Stomach (tissue), 8 donors: ENCODE measurements at regions not wholly inside any gene's neighbourhood (a gene's known extent, or its start where the extent isn't known, plus 50 kb on each side); places are given as distances from the start of the nearest gene placed in this dataset.

Experiments used
- DNase-seq, 2 donors: peaks; one replicate each; pipeline versions ENCODE4 v3.0.0 to v3.0.0-alpha.2; 2013 to 2019
- H3K27ac ChIP-seq, 5 donors: fragments of 200-600 bp in 4 of 5; sonication (generic) in 4 of 5; one replicate each; pipeline ENCODE4 v1.5.1; 2013 to 2019; ENCODE audit warnings: mild to moderate bottlenecking in 1 of 5, moderate library complexity in 1 of 5
- H3K27me3 ChIP-seq, 3 donors: fragments of 200-600 bp; sonication (generic); one replicate each; pipeline ENCODE4 v1.5.1; 2017 to 2019; ENCODE audit warnings: mixed run types in 1 of 3
- H3K36me3 ChIP-seq, 4 donors: fragments of 200-600 bp; sonication (generic); 1 replicate in 3 of 4; 2 replicates in 1 of 4; pipeline ENCODE4 v1.5.1; 2016 to 2019
- H3K4me1 ChIP-seq, 4 donors: fragments of 200-600 bp; sonication (generic); one replicate each; pipeline ENCODE4 v1.5.1; 2016 to 2019
- H3K4me3 ChIP-seq, 4 donors: fragments of 200-600 bp; sonication (generic) in 3 of 4; one replicate each; pipeline ENCODE4 v1.5.1; 2016 to 2019; ENCODE audit warnings: mild to moderate bottlenecking in 1 of 4
- H3K9me3 ChIP-seq, 4 donors: fragments of 200-600 bp; sonication (generic); one replicate each; pipeline ENCODE4 v1.5.1; 2016 to 2019
- EP300 ChIP-seq: sonication (generic); formaldehyde crosslinking; IDR thresholded peaks from one replicate; pipeline ENCODE4 v1.6.1; 2017; ENCODE audit warnings: antibody characterized with exemption
- POLR2A ChIP-seq, 4 donors: fragments of 450-650 bp; IDR thresholded peaks; one replicate each; pipeline ENCODE4 v1.6.1; 2016; ENCODE audit warnings: antibody characterized with exemption in 4 of 4, control low read depth in 2 of 4, mild to moderate bottlenecking in 1 of 4, moderate library complexity in 1 of 4
- POLR2AphosphoS5 ChIP-seq, 3 donors: sonication (generic); formaldehyde crosslinking; IDR thresholded peaks; one replicate each; pipeline ENCODE4 v1.6.1; 2016; ENCODE audit warnings: antibody characterized with exemption in 3 of 3
- WGBS, 5 donors: extraction: QIAGEN DNeasy Blood & Tissue Kit in 3 of 5; methylation state at CpG; one replicate each; pipeline versions ENCODE4 v1.1.5 to v1.1.7; 2013 to 2018; 5-methylcytosine and 5-hydroxymethylcytosine counted together
- intact Hi-C: fragments of 100-400 bp; cut with DNase I; formaldehyde crosslinking; loops from one replicate; pipeline ENCODE4 v1.15.1; 2023; ENCODE audit warnings: low total_unique reads
- TF ChIP-seq, protein P1 (sequence below), 7 experiments: fragments of 450-650 bp in 4 of 7; fragments of 200-600 bp in 3 of 7; sonication (generic) in 3 of 7; IDR thresholded peaks; one replicate each; pipeline ENCODE4 v1.5.1; 2016 to 2019; ENCODE audit warnings: antibody characterized with exemption in 7 of 7, control low read depth in 2 of 7, mild to moderate bottlenecking in 1 of 7
- donor health status: healthy with polysubstance abuse.
- donor health status: Bipolar disorder and iron deficiency.
- donor health status: healthy.

- Histone ChIP-seq H3K36me3 (no peaks in the 10 kb centered on the region), H3K4me1 (no peaks in the 10 kb centered on the region), H3K27me3 (no peaks in the 10 kb centered on the region), H3K4me3 (no peak overlapping the region), H3K27ac (no peak overlapping the region), H3K9me3 (no peaks in the 10 kb centered on the region)
- TF ChIP-seq, protein P1, sequence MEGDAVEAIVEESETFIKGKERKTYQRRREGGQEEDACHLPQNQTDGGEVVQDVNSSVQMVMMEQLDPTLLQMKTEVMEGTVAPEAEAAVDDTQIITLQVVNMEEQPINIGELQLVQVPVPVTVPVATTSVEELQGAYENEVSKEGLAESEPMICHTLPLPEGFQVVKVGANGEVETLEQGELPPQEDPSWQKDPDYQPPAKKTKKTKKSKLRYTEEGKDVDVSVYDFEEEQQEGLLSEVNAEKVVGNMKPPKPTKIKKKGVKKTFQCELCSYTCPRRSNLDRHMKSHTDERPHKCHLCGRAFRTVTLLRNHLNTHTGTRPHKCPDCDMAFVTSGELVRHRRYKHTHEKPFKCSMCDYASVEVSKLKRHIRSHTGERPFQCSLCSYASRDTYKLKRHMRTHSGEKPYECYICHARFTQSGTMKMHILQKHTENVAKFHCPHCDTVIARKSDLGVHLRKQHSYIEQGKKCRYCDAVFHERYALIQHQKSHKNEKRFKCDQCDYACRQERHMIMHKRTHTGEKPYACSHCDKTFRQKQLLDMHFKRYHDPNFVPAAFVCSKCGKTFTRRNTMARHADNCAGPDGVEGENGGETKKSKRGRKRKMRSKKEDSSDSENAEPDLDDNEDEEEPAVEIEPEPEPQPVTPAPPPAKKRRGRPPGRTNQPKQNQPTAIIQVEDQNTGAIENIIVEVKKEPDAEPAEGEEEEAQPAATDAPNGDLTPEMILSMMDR (IDR thresholded peaks at IDR 0.05): no peak
- TF ChIP-seq POLR2AphosphoS5 (IDR thresholded peaks at IDR 0.05) (no peak), EP300 (no peak), POLR2A (IDR thresholded peaks at IDR 0.05) (no peak)
- DNase-seq: no peak
- intact Hi-C loops: no loop called here
- 59 to 77% (median 76%) methylated on average over 10 of the region's 10 CpGs for WGBS, 5 donors
These were observed 411.2 kb upstream of the TBX3 start for GRCh38 chr12:115095073-115095748.

DNA sequence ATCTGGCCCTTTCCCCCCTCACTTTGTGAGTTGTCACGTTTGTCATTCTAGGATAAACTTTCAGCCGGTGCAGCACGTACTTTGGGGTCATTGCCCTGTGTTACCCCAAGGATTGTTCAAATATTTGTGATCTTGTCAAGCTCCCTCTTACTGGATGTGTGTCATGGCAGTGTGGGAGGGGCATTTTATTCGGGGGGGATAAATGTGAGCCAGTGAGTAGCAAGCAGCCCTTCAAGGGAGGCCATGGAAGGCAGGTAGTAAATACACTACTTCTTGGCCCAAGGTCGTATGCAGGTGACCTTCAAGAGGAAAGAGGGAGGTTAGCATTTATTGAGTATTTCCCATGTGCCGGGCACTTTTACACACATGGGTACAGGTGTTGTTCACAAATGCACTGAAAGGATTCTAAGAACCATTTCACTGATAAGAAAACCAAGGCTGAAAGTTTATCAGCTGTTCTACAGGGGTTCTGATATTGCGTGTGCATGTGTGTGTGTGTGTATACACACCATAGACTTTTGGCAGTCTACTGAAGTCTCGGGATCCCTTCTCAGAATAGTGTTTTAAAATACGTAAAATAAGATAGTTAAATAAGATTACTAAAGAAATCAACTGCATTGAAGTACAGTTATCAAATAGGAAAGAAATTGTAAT is 410.3 kb upstream of the TBX3 start:
- Histone ChIP-seq H3K4me1 (no peaks in the 10 kb centered on the region), H3K27me3 (no peaks in the 10 kb centered on the region), H3K36me3 (no peaks in the 10 kb centered on the region), H3K9me3 (no peaks in the 10 kb centered on the region), H3K4me3 (no peak overlapping the region), H3K27ac (no peak overlapping the region)
- TF ChIP-seq EP300 (no peak), POLR2A (IDR thresholded peaks at IDR 0.05) (no peak), POLR2AphosphoS5 (IDR thresholded peaks at IDR 0.05) (no peak)
- TF ChIP-seq, protein P1 (IDR thresholded peaks at IDR 0.05): no peak
- DNase-seq: peak in 1 of 2 donors; percentile 19
- whole genome bisulfite sequencing, 5 donors: 20 to 41% (median 40%) methylated on average over 9 of the region's 9 CpGs
- intact Hi-C loops: no loop called here

- TF ChIP-seq POLR2AphosphoS5 (IDR thresholded peaks at IDR 0.05) (no peak), POLR2A (IDR thresholded peaks at IDR 0.05) (no peak), EP300 (no peak)
- TF ChIP-seq, protein P1 (IDR thresholded peaks at IDR 0.05): no peak
- intact Hi-C loops: no loop called here
- Histone ChIP-seq H3K4me1 (no peaks in the 10 kb centered on the region), H3K9me3 (no peaks in the 10 kb centered on the region), H3K27me3 (no peaks in the 10 kb centered on the region), H3K27ac (no peak overlapping the region), H3K4me3 (no peak overlapping the region), H3K36me3 (no peaks in the 10 kb centered on the region)
- DNase-seq: no peak
- 83 to 92% (median 85%) methylated on average over 1 of the region's 1 CpG for WGBS, 5 donors
These were observed 409.3 kb upstream of the TBX3 start for GRCh38 chr12:115093261-115093660.

- intact Hi-C loops: no loop called here
- no peak overlapping the region for H3K4me3 ChIP-seq
- H3K9me3 ChIP-seq: no peaks in the 10 kb centered on the region
- TF ChIP-seq POLR2AphosphoS5 (IDR thresholded peaks at IDR 0.05) (no peak), EP300 (no peak), POLR2A (IDR thresholded peaks at IDR 0.05) (no peak)
- TF ChIP-seq, protein P1 (IDR thresholded peaks at IDR 0.05): no peak
- 81 to 92% (median 83%) methylated on average over 4 of the region's 4 CpGs for WGBS, 5 donors
- no peaks in the 10 kb centered on the region for H3K4me1 ChIP-seq
- no peaks in the 10 kb centered on the region for H3K27me3 ChIP-seq
- no peak for DNase-seq
- H3K27ac ChIP-seq: no peak overlapping the region
- H3K36me3 ChIP-seq: no peaks in the 10 kb centered on the region
These were observed 406.8 kb upstream of the TBX3 start for GRCh38 chr12:115090783-115091182.
